Fibroblast of upper back skin (primary cell): ENCODE measurements at regions not wholly inside any gene's neighbourhood (a gene's known extent, or its start where the extent isn't known, plus 50 kb on each side); places are given as distances from the start of the nearest gene placed in this dataset.
"Not testable (repeated sequence)": the region's sequence is repeated elsewhere in the genome, so short reads cannot be mapped to it uniquely, and the experiment has no call there.

Experiments used
- DNase-seq: peaks from one replicate; pipeline ENCODE4 v3.0.0-alpha.2; 2013

DNA sequence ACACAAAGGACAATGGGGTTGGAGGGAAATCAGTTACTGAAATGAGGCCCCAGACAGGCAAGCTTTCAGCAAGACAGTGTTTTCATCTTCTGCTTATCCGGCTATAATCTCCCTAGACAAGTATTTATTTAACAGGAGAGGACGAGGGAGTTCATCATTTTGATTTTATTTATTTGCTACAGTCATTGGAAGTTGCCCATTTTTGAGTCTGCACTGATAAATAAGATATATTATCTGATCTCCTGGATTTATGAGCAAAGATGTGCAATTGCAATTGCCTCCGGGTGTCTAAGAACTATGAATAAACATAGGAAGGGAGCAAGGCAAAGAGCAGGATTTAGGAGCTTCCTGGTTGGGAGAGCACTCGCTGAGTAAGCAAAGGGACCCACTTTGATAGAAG lies 263.2 kb upstream of the EDA2R start:
- DNase-seq = no peak

DNA sequence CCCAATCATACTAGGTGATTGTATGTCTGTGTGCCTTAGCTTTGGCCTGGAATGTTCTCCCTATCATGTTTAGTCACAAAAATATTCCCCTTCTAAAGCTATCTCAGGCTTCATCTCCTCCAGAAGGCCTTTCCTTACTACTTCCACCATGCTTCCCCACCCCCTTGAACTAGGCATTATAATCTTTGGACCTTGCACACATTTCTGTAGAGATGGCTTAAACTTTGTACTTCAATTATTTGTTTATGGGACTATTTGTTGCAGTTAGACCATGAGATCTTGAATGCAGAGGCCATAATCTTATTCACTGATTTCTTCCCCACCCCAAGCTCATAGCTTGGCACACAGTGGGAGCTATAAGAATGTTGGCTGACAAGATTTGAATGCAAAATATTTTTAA lies 262.0 kb upstream of the EDA2R start:
- no peak for DNase-seq

DNA sequence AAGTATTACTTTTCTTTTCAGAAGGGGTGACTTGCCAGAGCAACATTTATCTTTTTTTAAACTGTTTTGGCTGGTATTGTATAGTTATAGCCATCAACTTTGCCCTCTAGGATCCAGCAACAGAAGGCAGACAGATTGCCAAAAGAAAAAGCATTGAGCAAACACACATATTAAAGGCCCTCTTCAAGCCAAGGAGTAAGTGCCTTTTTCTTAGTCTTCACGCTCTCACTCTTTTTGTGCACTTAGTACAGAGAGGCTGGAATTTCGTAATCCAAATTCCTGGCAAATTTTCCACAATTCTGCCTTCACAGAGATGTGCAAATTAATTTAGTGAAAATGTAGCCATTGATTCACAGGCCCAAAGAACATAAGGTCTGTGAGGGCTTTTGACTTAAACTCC lies 253.1 kb upstream of the EDA2R start:
- no peak for DNase-seq

DNA sequence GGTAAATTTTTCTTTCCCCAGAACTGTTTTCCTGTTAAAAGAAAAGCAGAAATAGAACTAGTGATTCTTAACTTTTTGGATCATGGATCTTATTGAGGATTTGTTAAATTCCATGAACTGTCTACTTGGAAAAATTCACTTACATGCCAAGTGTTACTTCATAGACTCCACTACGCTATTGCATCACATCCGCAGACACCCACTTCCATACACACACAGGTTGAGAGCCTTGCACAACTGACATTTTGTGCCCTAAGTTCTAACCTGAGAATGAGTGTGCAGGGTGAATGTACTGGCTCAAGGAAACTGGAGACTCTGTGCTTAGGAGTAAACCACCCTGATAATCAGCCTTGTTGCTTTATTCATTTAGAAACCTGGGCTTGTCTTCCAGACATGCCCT lies 250.5 kb upstream of the EDA2R start:
- DNase-seq = no peak

DNA sequence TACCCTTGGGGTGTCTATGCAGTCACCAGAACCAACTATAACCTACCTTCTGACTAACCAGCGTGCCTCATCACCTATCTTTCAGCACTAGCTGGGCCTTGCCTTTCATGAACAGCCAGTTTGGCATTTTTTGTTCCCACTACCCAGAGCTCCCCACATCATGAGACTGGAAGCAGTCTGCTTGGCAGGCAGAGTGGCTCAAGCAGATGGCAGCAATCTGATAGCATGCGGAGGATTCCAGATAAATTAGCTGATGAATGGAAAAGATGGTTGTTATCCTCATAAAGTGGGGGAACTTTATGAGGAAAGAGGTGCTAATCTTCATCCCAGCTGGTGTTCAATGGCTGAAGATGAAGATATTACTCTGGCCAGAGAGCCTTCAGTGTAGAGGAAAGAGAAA lies 243.2 kb upstream of the EDA2R start:
- DNase-seq = no peak

DNA sequence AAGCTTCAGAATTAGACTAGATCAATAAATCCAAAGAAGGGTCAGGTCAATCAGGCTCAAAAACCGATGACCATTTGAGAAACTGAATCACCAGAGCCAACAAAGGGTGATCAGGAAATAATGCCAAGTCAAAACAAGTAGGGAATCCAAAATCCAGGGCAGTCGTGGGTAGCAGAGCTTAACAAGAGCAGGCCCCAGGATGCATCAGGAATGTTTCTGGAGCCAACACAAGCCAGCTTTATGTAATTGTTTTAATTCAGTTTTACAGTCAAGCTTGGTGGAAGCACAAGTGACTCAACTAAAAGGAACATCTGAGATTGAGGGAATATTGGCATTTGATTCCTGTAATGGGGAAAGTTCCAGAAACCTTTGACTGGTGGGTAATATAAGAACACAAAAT lies 237.9 kb upstream of the EDA2R start:
- no peak for DNase-seq

DNA sequence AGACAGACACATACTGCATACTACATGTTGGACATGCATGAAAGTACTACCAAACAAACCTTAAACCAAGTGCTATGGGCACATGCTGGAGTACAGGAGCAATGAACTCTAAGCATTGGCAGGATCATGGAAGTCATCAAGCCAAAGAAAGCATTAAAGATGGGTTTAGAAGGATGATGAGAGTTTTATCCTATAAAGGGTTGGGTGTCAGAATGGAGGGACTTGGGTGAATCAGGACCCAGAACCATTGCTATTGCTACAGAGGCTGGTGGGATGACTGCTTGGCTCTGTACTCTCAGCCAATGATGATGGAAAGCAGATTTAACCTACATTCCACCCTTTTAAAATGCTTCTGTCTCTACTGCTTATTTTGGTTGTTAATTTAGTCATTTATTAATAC lies 233.9 kb upstream of the EDA2R start:
- no peak for DNase-seq

DNA sequence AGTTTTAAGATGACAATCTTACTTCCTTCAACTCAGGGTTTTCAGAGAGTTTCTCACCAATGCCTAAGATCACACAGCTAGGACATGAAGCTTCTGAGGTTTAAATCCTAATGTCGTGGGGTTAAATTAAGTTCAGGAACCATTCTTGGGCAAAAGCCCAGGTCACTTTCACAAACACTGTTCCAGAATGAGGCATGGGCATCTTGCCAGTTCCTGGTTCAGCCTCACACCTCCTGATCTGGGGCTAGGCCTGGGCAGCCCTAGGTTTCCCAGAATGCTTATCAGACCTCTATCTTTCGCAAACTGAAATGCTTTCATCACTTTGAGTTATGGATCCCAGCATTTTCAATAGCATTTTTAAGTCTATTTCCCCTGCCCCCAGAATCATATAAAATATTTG lies 224.8 kb upstream of the EDA2R start:
- DNase-seq = no peak

DNA sequence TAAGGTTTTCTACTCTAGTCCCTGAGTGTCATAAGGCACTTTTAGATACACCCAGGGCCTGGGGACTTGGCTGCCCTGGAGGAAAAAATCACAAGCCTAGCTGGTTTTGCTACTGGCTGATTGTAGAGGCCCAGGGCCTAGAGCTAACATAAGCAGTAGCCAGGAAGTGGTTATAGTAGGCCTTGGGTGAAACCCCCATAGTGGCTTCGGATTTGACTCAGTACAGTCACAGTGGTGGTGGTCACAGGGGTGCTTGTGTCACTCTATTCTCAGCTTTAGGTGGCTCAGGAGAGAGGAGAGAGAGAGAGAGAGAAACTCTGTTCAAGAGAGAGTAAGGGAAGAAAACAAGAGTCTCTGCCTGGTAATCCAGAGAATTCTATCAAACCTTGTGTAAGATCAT lies 194.5 kb upstream of the EDA2R start:
- no peak for DNase-seq

DNA sequence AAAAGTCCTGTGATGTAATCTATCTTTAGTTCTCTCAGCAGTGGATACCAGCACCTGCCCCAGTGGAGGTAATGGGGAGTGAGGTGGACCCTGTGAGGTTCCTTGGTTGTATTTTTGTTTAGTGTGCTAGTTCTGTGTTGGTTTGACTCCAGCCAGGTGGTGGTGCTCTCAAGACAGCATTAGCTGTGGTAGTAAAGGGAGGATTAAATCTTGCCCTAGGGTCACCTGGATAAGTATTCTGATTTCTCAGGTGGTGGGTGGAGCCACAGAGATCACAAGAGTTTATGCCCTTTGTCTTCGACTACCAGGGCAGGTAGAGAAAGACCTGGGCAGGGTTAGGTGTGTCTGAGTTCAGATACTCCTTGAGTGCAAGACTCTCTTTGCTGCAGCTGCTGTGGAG lies 176.3 kb upstream of the EDA2R start:
- DNase-seq = no peak

DNA sequence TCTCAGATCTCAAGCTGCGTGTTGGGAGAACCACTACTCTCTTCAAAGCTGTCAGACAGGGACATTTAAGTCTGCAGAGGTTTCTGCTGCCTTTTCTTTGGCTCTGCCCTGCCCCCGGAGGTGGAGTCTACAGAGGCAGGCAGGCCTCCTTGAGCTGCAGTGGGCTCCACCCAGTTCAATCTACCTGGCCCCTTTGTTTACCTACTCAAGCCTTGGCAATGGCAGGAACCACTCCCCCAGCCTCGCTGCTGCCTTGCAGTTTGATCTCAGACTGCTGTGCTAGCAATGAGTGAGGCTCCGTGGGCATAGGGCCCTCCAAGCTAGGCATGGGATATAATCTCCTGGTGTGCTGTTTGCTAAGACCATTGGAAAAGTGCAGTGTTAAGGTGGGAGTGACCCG lies 155.6 kb upstream of the EDA2R start:
- not testable (repeated sequence) for DNase-seq

DNA sequence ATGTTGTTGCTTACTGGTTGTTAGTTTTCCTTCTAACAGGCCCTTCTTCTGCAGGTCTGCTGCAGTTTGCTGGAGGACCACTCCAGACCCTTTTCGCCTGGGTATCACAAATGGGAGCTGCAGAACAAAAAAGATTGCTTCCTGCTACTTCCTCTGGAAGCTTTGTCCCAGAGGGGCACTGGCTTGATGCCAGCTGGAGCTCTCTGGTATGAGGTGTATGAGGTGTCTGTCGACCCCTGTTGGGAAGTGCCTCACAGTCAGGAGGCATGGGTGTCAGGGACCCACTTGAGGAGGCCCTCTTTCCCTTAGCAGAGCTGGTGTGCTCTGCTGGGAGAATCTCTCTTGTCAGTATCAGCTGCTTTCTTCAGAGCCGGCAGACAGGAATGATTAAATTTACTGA lies 127.4 kb upstream of the EDA2R start:
- no peak for DNase-seq

DNA sequence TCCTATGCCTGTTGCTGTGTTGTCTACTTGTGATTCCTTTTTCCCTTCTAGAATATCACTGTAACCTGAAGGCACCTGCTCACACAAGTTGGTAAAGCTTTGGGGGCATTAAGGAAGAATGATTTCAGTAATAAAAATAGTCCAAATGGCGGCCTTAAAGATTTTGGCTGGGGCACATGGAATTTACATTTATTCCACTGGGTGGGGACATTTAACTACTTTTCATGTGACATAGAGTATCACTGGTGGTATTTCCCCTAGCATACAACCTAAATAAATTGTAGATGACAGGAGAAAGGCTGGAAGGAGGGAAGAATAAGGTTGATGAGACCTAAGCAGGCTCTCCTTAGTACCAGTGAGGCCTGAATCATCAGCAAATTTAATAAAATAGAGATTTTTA lies 121.8 kb upstream of the EDA2R start:
- no peak for DNase-seq

DNA sequence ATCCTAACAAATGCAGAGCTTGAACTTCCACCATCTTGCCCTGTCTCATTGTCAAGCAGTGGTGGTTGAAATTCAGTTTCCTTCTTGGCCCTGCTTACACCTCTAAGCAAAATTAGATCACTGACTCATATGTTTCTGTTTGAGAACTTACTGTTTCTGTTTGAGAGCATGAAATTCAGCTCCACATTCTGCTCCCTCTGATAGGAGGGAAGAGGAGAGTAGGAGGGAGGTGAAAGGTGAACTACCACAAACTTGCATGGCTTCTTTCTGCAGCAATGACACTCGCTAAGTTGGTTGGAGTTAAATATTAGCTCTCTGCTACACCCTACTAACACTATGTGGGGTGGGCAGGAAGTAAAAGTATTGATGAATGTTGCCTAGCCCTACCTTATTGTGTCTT lies 117.8 kb upstream of the EDA2R start:
- no peak for DNase-seq

DNA sequence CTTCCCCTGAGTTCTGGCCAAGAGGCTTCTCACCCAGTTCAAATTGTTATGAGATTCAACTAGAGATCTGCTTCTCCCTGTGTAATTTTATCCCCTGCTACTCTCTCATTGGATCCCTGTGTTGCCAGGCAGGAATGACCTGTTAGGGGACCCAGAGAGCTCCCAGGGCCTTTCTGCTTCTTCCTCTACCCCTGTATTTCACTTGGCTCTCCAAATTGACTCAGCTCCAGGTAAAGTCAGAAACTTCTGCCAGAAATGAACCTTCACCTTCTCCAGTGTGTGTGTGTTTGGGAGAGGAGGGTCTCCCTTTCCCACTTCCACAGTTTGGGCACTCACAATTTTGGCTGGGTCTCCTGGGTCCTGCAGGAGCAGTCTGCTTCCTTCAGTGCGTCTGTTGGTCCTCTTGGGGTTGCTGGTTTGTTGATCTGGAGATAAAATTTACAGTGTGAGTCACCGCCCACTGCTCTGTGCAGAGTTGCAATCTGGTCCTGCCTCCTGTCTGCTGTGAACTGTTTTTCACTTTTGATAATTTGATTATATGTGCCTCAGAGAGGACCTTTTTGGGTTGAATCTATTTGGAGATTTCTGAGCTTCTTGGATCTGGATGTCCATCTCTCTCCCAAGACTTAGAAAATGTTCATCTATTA lies 112.4 kb upstream of the EDA2R start:
- DNase-seq = no peak

DNA sequence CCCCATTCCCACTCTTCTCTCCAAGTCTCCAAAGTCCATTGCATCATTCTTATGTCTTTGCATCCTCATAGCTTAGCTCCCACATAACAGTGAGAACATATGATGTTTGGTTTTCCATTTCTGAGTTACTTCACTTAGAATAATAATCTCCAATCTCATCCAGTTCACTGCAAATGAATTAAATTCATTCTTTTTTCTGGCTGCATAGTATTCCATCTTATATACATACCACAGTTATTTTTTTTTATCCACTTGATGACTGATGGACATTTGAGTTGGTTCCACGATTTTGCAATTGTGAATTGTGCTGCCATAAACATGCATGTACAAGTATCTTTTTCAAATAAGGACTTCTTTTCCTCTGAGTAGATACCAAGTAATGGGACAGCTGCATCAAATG lies 105.6 kb upstream of the EDA2R start:
- not testable (repeated sequence) for DNase-seq

DNA sequence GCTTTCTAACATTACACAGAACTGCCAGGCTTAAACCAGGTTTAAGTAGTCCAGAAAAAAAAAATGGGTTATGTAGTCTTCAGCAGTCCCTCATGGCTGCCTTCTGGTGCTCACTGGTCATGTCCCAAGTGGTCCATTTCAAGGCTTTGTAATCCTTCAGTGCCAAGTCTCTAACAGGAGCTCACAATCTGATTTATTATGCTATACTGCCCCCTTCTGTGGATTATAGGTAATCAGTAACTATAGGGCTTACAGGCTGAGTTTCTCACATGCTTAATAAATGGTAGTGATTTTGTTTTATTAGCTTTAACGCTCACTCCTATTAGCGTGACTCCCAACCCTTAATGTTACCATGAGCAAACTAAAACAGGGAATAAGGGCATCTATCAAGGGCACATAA lies 92.5 kb upstream of the EDA2R start:
- DNase-seq = peak; percentile 39

DNA sequence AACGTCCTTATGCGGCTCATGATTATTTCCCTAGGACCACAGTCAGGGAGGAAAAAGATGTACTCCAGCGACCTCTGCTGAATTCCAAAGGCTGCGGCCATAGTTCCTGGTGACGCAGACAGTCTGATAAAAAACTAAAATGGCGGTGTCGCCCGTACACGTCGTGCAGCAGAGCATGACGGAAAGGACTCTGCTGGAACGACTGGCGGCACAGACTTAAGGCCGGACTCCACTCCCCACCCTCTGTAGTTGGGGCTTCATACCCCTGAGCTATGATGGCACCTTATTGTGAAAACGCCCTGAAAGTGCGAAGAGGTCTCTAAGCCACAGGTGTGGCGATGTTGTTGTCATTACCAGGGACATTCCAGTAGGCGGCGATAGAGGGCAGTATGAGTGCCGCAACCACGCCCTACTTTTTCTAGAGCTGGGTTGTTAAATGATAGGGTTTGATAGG lies 90.0 kb upstream of the EDA2R start:
- peak; percentile 72 for DNase-seq

DNA sequence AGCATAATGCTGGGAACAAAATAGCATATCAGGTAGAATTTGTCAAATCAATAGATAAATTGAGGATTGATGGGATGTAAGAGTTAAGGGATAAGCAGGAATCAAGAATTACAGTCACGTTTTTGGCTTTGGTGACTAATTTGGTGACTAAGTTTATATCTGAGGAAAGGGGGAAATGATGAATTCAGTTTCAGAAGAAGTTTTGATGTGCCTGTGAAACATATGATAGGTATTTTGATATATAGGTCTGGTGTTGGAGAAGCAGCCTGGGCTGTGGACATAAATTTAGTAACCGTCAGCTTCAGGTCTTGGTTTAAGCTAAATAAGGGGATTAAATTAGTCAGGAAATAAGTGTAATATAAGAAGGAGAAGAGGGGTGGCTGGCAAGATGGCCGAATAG lies 79.0 kb upstream of the EDA2R start:
- peak; percentile 12 for DNase-seq

DNA sequence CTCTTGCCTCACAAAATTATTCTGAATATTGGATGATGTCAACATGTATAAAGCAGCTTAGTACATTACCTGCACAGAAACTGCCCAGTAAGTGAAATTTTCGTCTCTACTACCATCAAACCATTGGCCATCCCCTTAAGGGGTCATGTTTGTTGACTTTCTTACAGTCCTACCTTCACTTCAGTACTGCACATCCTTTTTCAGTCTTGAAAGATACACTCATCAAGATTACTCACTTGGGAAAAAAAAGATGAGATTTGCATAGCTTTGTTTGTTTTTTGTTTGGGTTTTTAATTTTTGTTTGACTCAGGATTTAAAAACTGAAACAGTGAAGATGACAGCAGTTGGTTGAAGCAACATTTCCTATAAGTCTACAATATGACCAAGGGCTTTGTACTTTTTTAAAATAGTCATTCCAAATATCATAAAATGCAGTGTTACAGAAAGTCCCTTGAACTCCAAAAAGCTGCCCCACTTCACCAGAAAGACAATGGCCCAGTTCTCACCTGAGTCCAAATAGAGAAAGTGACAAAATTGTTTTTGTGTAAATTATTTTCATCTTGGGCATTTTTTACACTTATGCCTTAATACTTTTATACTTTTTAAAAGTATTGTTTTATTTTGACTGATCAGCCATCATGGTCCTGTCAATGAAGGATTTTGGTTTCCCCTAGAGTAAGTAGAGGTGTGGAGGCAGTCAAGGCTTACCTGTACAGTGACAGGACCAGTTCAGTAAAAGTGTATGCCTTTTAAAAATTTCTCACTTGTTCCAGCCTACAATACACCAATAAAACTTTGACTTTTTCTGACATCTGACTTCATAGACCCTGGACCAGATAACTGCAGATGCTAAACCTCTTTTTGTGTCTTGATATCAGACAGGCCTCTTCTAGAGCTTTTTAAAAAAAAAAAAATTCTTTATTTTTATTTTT lies 59.7 kb upstream of the EDA2R start:
- DNase-seq = no peak

DNA sequence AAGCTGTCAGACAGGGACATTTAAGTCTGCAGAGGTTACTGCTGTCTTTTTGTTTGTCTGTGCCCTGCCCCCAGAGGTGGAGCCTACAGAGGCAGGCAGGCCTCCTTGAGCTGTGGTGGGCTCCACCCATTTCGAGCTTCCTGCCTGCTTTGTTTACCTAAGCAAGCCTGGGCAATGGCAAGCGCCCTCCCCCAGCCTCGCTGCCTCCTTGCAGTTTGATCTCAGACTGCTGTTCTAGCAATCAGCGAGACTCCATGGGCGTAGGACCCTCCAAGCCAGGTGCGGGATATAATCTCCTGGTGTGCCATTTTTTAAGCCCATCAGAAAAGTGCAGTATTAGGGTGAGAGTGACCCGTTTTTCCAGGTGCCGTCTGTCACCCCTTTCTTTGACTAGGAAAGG lies 53.6 kb upstream of the EDA2R start:
- DNase-seq = not testable (repeated sequence)
